ENCODE measurements at regions not wholly inside any gene's neighbourhood (a gene's known extent, or its start where the extent isn't known, plus 50 kb on each side); places are given as distances from the start of the nearest gene placed in this dataset.

- no peak overlapping the region for H3K27ac ChIP-seq
- TF ChIP-seq ZFX (IDR thresholded peaks at IDR 0.05; ENCODE audit: borderline replicate concordance): no peak
- TF ChIP-seq CTCF (IDR thresholded peaks at IDR 0.05): no peak
Observed at GRCh38 chr21:38741092-38741949, 64.4 kb upstream of the ETS2 start.

- TF ChIP-seq ZFX (IDR thresholded peaks at IDR 0.05; ENCODE audit: borderline replicate concordance): no peak
- H3K27ac ChIP-seq: no peak overlapping the region
Observed at GRCh38 chr21:38741950-38742256, 63.8 kb upstream of the ETS2 start.

GRCh38 chr21:38742580-38743260 is 63.0 kb upstream of the ETS2 start:
- TF ChIP-seq CTCF (IDR thresholded peaks at IDR 0.05) (no peak), ZFX (IDR thresholded peaks at IDR 0.05; ENCODE audit: borderline replicate concordance) (no peak)
- H3K27ac ChIP-seq: no peak overlapping the region

- H3K27ac ChIP-seq: no peak overlapping the region
- TF ChIP-seq CTCF (IDR thresholded peaks at IDR 0.05) (no peak), ZFX (IDR thresholded peaks at IDR 0.05; ENCODE audit: borderline replicate concordance) (no peak)
Observed at GRCh38 chr21:38743772-38744529, 61.8 kb upstream of the ETS2 start.

GRCh38 chr21:38744861-38745260 is 60.9 kb upstream of the ETS2 start:
- no peak overlapping the region for H3K27ac ChIP-seq
- no peak for TF ChIP-seq ZFX (IDR thresholded peaks at IDR 0.05; ENCODE audit: borderline replicate concordance)
- TF ChIP-seq CTCF (IDR thresholded peaks at IDR 0.05): no peak

GRCh38 chr21:38747810-38748209 is 57.9 kb upstream of the ETS2 start:
- TF ChIP-seq ZFX (IDR thresholded peaks at IDR 0.05; ENCODE audit: borderline replicate concordance) (no peak), CTCF (IDR thresholded peaks at IDR 0.05) (no peak)
- H3K27ac ChIP-seq: no peak overlapping the region

- H3K27ac ChIP-seq: no peak overlapping the region
Observed at GRCh38 chr21:38751379-38752050, 54.2 kb upstream of the ETS2 start.

More at GRCh38 chr21:38751379-38752050, 54.2 kb upstream of the ETS2 start:
- no peak for TF ChIP-seq CTCF (IDR thresholded peaks at IDR 0.05)
- TF ChIP-seq ZFX (IDR thresholded peaks at IDR 0.05; ENCODE audit: borderline replicate concordance): no peak
